PFSK-1 (cell line): ENCODE measurements at regions not wholly inside any gene's neighbourhood (a gene's known extent, or its start where the extent isn't known, plus 50 kb on each side); places are given as distances from the start of the nearest gene placed in this dataset.

Source experiments
- POLR2AphosphoS5 ChIP-seq: IDR thresholded peaks from 2 replicates; pipeline ENCODE4 v1.6.1; 2012; ENCODE audit warnings: low read depth, mild to moderate bottlenecking, control low read depth, low read length, moderate library complexity
- TAF1 ChIP-seq: IDR thresholded peaks from 2 replicates; pipeline ENCODE4 v1.6.1; 2012; ENCODE audit warnings: low read length, control low read depth, borderline replicate concordance; ENCODE audit not compliant: insufficient read depth
- TF ChIP-seq, protein P1 (sequence below), 2 experiments: IDR thresholded peaks; 2 replicates each; pipeline versions ENCODE4 v1.6.1 to v1.8.0; 2011 to 2012; ENCODE audit warnings: low read depth in 2 of 2, low read length in 2 of 2, control low read depth in 1 of 2, inconsistent platforms in 1 of 2, mild to moderate bottlenecking in 1 of 2, moderate library complexity in 1 of 2; ENCODE audit not compliant: insufficient read depth in 1 of 2

DNA sequence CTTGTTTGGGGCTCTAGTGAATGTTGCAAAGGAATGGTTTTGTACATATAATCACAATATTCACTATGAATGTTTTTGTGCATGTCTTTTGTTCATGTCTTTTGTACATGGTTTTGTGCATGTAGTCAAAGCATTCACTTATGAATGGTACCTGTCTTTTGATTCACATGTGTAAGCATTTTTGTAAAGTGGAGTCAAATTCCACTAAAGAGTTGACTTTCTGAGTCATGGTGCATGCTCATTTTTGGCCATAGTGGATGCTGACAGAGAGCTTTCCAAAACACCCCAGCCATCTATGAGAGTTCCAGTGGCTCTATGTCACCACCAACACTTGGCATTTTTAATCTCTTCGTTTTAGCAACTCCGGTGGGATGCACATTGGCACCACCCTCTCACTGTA is 1185.9 kb upstream of the TMEM132C start:
- TF ChIP-seq POLR2AphosphoS5 (no peak), TAF1 (no peak)
- TF ChIP-seq, protein P1, sequence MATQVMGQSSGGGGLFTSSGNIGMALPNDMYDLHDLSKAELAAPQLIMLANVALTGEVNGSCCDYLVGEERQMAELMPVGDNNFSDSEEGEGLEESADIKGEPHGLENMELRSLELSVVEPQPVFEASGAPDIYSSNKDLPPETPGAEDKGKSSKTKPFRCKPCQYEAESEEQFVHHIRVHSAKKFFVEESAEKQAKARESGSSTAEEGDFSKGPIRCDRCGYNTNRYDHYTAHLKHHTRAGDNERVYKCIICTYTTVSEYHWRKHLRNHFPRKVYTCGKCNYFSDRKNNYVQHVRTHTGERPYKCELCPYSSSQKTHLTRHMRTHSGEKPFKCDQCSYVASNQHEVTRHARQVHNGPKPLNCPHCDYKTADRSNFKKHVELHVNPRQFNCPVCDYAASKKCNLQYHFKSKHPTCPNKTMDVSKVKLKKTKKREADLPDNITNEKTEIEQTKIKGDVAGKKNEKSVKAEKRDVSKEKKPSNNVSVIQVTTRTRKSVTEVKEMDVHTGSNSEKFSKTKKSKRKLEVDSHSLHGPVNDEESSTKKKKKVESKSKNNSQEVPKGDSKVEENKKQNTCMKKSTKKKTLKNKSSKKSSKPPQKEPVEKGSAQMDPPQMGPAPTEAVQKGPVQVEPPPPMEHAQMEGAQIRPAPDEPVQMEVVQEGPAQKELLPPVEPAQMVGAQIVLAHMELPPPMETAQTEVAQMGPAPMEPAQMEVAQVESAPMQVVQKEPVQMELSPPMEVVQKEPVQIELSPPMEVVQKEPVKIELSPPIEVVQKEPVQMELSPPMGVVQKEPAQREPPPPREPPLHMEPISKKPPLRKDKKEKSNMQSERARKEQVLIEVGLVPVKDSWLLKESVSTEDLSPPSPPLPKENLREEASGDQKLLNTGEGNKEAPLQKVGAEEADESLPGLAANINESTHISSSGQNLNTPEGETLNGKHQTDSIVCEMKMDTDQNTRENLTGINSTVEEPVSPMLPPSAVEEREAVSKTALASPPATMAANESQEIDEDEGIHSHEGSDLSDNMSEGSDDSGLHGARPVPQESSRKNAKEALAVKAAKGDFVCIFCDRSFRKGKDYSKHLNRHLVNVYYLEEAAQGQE (IDR thresholded peaks at IDR 0.05; ENCODE audit: insufficient read depth in 1 of 2, low read depth in 2 of 2, low read length in 2 of 2) = no peak
